ENCODE measurements at regions not wholly inside any gene's neighbourhood (a gene's known extent, or its start where the extent isn't known, plus 50 kb on each side); places are given as distances from the start of the nearest gene placed in this dataset.

GRCh38 chr1:229760478-229760996 lies 134.5 kb downstream of the URB2 start:
- DNase-seq (ENCODE audit: low spot score): no peak

DNA sequence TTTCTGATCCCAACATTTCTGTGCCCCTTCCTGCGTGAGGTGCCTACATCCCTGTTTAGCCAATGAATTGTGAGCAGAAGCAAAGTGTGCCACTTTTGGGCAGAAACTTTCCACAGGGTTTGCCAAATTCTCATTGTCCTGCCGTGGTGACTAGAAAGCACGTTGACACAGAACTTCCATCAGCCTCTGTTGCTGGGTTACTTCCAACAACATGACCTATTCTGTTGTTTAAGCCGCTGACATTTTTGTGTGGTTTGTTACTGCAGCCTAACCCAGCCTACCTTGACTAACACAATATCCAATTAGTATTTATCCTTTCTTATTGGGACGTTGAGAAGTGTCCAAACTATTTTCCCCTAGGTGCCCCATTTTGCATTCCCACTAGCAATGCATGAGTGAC lies 136.8 kb downstream of the URB2 start:
- DNase-seq (ENCODE audit: low spot score): no peak

- DNase-seq (ENCODE audit: low spot score): no peak
Measured at GRCh38 chr1:229768232-229768631, 142.2 kb downstream of the URB2 start.

DNA sequence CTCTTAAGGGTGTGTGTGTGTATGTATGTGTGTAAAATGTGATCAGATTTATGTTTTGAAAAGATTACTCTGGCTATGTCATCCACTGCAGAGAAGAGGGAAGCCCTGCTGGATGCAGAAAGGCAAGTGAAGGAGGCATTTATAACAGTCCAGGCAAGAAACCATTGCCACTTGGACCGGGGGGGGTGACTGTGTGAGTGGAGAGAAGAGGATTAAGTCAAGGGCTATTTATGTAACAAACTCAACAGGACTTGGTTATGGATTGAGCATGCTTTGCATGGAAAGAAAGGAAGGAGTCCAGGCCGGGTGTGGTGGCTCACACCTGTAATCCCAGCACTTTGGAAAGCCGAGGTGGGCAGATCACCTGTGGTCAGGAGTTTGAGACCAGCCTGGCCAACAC lies 143.0 kb downstream of the URB2 start:
- DNase-seq (ENCODE audit: low spot score): no peak

DNA sequence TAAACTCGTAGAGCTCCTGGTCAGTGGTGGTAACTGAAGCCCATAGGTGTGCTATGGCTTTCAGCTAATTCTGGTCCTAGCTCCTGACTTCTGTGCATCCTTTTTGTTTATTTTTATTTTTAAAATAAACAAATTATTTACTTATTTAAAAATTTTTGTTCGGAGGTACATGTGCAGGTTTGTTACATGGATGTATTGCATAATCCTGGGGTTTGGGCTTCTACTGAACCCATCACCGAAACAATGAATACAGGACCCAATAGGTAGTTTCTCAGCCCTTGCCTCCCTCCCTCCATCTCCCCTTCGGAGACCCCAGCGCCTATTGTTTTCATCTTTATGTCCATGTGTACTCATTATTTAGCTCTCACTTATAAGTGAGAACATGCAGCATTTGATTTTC lies 143.8 kb downstream of the URB2 start:
- DNase-seq (ENCODE audit: low spot score): no peak

DNA sequence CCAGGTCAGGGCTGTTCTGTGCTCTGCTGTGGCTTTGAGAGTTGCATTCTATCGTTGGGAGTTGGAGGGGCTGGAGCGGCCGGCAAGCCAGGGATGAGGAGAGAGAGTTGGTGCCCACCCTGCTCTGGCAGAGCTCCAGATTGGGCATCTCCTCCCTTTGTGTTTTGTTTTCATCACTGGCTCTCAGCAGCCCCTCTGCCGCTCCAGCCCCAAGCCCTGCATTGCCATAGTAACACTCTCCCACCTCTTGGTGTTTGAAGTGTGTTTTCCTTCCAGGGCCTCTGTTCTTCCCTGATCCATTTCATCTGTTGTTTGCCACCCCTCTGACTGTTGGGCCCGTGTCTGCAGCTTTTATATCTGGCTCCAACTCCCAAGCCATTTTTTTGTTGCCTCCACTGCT lies 152.7 kb downstream of the URB2 start:
- no peak for DNase-seq (ENCODE audit: low spot score)

- no peak for DNase-seq (ENCODE audit: low spot score)
Measured at GRCh38 chr1:229781453-229781852, 155.4 kb downstream of the URB2 start.

GRCh38 chr1:229782469-229782868 lies 156.4 kb downstream of the URB2 start:
- no peak for DNase-seq (ENCODE audit: low spot score)

DNA sequence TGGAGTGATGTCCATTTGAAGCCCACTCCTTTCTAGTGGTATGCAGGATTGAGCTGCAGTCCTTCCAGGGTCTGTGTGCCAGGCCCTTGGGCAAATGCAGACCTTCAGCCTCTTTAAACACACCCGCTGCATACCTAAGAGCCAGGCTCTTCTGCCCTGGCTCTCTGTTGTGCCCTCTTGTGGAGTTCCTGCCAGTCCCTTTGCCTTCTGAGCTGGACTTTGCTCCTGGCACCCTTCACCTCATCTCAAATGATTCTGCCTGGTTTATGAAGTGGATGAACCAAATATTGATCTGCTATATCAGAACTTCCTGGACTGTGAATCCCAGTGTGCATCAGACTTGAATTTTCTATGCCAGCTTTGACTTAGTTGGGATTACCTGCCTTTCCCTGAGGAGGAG lies 158.8 kb downstream of the URB2 start:
- DNase-seq (ENCODE audit: low spot score): no peak

DNA sequence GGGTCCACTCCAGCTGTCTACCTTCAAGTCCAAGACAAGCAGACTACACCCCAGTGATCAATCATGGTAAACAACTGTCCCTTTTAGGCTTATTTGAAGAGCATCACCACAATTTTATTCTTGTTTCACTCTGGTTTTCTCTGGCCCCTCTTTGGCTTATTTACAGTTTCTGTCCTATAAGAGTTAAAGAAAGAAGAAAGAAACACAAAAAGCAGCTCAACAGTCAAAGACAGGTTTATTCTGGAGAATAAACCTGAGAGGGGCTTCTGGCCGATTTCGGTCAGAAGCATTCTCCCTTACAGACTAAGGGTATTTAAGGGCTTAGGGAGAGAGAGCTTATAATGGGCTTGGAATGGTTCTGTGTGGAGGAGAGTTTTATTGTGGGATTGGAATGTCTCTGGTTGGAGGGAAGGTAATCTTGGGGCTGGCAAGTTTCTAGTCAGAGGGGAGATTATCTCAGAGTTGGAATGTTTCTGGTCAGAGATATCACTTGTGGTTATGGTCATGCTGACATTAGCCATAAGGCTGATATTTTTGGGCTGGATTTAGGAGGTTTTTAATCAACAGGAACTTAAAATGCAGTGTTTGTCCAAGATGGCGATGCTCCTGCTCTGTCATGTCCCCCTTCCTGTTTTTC lies 161.0 kb downstream of the URB2 start:
- no peak for DNase-seq (ENCODE audit: low spot score)

- no peak for DNase-seq (ENCODE audit: low spot score)
Measured at GRCh38 chr1:229788004-229788403, 162.0 kb downstream of the URB2 start.

GRCh38 chr1:229792012-229792975 lies 166.2 kb downstream of the URB2 start:
- DNase-seq (ENCODE audit: low spot score): no peak

- no peak for DNase-seq (ENCODE audit: low spot score)
Measured at GRCh38 chr1:229793488-229793887, 167.4 kb downstream of the URB2 start.

DNA sequence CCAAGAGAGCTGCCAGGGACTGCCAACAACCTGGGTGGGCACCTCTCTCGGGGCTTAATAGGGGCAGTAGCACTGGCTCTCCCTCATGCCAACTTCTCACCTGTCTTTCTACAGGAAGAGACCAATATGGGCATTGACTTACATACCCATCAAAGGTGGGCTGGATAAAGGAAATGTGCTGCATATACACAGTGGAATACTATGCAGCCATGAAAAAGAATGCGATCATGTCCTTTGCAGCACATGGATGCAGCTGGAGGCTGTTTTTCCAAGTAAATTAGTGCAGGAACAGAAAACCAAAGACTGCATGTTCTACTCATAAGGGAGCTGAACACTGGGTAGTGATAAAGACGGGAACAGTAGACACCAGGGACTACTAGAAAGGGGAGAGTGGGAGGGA lies 172.5 kb downstream of the URB2 start:
- no peak for DNase-seq (ENCODE audit: low spot score)

- no peak for DNase-seq (ENCODE audit: low spot score)
Measured at GRCh38 chr1:229803626-229804217, 177.7 kb downstream of the URB2 start.

- no peak for DNase-seq (ENCODE audit: low spot score)
Measured at GRCh38 chr1:229808272-229808671, 182.2 kb downstream of the URB2 start.

DNA sequence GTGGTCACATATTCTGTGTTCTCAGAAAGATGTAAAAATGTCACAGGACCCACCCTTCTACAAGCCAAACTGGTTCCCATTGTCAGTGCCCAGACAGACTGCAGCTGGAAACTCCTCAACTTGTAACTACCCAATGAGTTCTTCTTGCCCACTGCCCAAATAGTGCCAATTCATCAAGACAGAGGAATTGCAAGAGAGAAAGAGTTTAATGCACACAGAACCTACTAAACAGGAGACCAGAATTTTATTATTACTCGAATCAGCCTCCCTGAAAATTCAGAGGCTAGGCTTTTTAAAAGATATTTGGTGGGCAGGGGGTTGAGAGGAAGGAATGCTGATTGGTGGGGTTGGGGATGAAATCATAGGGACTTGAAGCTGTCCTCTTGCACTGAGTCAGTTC lies 184.1 kb downstream of the URB2 start:
- no peak for DNase-seq (ENCODE audit: low spot score)

- DNase-seq (ENCODE audit: low spot score): no peak
Measured at GRCh38 chr1:229810961-229811360, 184.9 kb downstream of the URB2 start.

DNA sequence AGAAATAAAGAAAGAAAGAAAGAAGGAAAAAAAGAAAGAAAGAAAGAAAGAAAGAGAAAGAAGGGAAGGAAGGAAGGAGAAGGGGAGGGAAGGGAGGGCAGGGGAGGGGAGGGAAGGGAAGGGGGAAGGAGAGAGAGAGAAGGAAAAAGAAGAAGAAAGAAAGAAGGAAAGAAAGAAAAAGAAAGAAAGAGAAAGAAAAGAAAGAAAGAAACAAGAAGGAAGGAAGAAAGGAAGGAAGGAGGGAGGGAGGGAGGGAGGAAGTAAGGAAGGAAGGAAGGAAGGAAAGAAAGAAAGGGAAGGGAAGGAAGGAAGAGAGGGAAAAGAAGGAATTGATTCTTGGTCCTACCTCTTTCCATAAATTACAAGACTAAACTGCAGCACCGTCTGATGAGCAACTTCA lies 186.1 kb downstream of the URB2 start:
- DNase-seq (ENCODE audit: low spot score): no peak

DNA sequence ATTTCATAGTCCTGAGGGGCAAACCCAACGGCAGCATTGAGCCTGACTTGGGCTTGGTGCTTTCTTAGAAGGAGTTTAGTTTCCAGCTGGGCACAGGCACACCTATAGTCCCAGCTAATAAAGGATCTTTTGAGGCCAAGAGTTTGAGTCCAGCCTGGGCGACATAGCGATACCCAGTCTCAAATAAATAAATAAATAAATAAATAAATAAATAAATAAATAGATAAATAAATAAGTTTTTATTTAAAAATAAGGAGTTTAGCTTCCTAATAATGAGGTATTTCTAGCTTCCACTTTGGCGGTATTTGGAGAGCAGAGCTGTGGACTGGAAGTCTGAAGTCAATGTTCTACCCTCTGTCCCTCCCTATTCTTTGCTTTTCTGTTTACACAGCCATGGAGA lies 186.6 kb downstream of the URB2 start:
- DNase-seq (ENCODE audit: low spot score): no peak

DNA sequence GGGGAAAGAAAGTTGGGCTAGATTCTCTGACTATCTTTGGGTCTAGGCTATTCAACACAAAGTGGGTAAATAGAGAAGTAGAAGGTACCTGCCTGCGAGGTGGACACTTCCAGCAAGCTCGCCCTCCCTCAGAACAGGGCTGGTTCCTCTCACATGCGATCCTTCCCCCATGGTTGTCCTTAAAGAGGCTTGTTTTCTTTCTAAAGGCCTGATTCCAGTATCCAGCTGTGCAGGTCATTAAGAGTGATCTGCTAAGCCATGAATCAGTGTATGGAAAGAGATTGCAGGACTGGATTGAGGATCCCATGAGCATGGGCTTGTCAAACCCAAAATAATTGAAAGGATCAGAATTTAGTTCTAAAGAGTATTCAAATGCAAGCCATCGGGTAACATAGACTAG lies 189.0 kb downstream of the URB2 start:
- DNase-seq (ENCODE audit: low spot score): no peak

DNA sequence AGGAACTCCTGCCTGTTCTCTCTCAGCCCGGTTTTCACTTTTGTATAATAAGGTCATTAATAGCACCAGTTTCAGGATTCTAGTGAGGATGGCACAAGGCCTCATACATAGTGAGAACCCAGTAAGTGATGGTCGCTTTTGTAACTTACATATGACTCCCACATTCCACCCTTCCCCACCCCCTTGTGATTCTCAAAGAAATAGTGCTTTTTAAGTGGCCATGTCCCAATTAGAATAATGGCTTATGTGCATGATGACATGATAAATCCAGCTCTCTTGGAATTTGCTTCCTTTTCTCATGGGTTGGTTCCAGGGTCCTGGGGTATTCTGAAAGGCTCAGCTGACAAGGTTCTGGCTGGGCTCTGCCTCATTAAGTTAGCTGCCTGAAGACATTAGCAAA lies 189.9 kb downstream of the URB2 start:
- DNase-seq (ENCODE audit: low spot score): no peak

DNA sequence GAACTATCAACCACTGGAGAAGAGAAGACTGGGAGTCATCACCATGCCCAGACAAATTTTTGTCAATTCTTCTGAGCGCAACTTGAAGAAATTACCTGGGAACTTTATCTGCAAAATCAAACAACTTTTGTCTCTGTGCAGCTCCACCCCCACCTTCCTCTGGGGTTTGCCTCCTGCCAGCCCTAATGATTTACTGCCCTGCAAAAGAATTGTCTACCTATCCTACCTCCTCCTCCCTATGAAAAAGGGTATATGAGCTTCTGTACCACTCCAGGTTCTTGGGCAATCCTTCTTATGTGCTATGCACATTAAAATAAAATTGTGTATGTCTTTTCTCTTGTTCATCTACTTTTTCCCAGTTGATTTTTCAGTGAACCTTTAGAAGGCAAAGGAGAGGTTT lies 191.9 kb downstream of the URB2 start:
- DNase-seq (ENCODE audit: low spot score): no peak
